H9 (cell line): ENCODE measurements at regions not wholly inside any gene's neighbourhood (a gene's known extent, or its start where the extent isn't known, plus 50 kb on each side); places are given as distances from the start of the nearest gene placed in this dataset.

ENCODE experiments used
- DNase-seq: peaks from one replicate; pipeline ENCODE4 v3.0.0-alpha.2; 2017
- H2AFZ ChIP-seq: one replicate; pipeline ENCODE4 v1.6.1; 2013; ENCODE audit warnings: mild to moderate bottlenecking, low read length, control low read depth, moderate library complexity
- H2AK5ac ChIP-seq: 2 replicates; pipeline ENCODE4 v1.6.1; 2013; ENCODE audit warnings: low read length, control low read depth, mixed read lengths; ENCODE audit not compliant: insufficient read length
- H2BK120ac ChIP-seq: one replicate; pipeline ENCODE4 v1.6.1; 2013; ENCODE audit warnings: low read depth, mild to moderate bottlenecking, low read length, control low read depth, inconsistent platforms; ENCODE audit not compliant: poor library complexity, severe bottlenecking
- H2BK12ac ChIP-seq: 2 replicates; pipeline ENCODE4 v1.6.1; 2013; ENCODE audit warnings: low read length, control low read depth, mixed read lengths, low read depth; ENCODE audit not compliant: insufficient read length
- H2BK15ac ChIP-seq: 2 replicates; pipeline ENCODE4 v1.6.1; 2013; ENCODE audit warnings: low read depth, low read length, control low read depth
- H2BK20ac ChIP-seq: one replicate; pipeline ENCODE4 v1.6.1; 2013; ENCODE audit warnings: low read depth, mild to moderate bottlenecking, low read length, control low read depth, inconsistent platforms; ENCODE audit not compliant: poor library complexity, severe bottlenecking
- H2BK5ac ChIP-seq: 2 replicates; pipeline ENCODE4 v1.6.1; 2013; ENCODE audit warnings: low read length, control low read depth, mixed read lengths; ENCODE audit not compliant: insufficient read length
- H3K14ac ChIP-seq: 2 replicates; pipeline ENCODE4 v1.6.1; 2013; ENCODE audit warnings: low read length, control low read depth; ENCODE audit not compliant: insufficient read depth
- H3K18ac ChIP-seq: 2 replicates; pipeline ENCODE4 v1.6.1; 2013; ENCODE audit warnings: low read depth, mild to moderate bottlenecking, mixed read lengths, low read length, control low read depth; ENCODE audit not compliant: insufficient read length
- H3K23ac ChIP-seq: 2 replicates; pipeline ENCODE4 v1.6.1; 2013; ENCODE audit warnings: low read length, control low read depth, mixed read lengths, low read depth; ENCODE audit not compliant: insufficient read length
- H3K23me2 ChIP-seq: 2 replicates; pipeline ENCODE4 v1.6.1; 2013; ENCODE audit warnings: low read depth, mild to moderate bottlenecking, mixed read lengths, low read length, control low read depth; ENCODE audit not compliant: insufficient read length, poor library complexity, severe bottlenecking
- H3K27ac ChIP-seq: 2 replicates; pipeline ENCODE4 v1.5.1; 2013; ENCODE audit warnings: low read length, control low read depth, mixed read lengths, low read depth; ENCODE audit not compliant: insufficient read length
- H3K27me3 ChIP-seq: 2 replicates; pipeline ENCODE4 v1.6.1; 2013; ENCODE audit warnings: low read length, control low read depth, inconsistent platforms; ENCODE audit not compliant: insufficient read depth
- H3K4ac ChIP-seq: 2 replicates; pipeline ENCODE4 v1.6.1; 2013; ENCODE audit warnings: low read depth, mild to moderate bottlenecking, control low read depth, inconsistent platforms, low read length, moderate library complexity
- H3K4me1 ChIP-seq: 2 replicates; pipeline ENCODE4 v1.6.1; 2013; ENCODE audit warnings: low read length, control low read depth, inconsistent platforms; ENCODE audit not compliant: insufficient read depth
- H3K4me2 ChIP-seq: 2 replicates; pipeline ENCODE4 v1.6.1; 2013; ENCODE audit warnings: low read length, control low read depth, mixed read lengths; ENCODE audit not compliant: insufficient read length, insufficient read depth
- H3K56ac ChIP-seq: 2 replicates; pipeline ENCODE4 v1.6.1; 2013; ENCODE audit warnings: low read depth, mild to moderate bottlenecking, mixed read lengths, low read length, control low read depth; ENCODE audit not compliant: insufficient read length
- H3K79me1 ChIP-seq: 2 replicates; pipeline ENCODE4 v1.6.1; 2013; ENCODE audit warnings: low read depth, mild to moderate bottlenecking, moderate library complexity, low read length, control low read depth, inconsistent platforms; ENCODE audit not compliant: insufficient read depth, poor library complexity, severe bottlenecking
- H3K79me2 ChIP-seq: 2 replicates; pipeline ENCODE4 v1.6.1; 2013; ENCODE audit warnings: low read length, control low read depth, inconsistent platforms; ENCODE audit not compliant: insufficient read depth
- H3K9ac ChIP-seq: 2 replicates; pipeline ENCODE4 v1.6.1; 2013; ENCODE audit warnings: low read length, control low read depth, mixed read lengths; ENCODE audit not compliant: insufficient read length; ENCODE audit errors: extremely low read depth
- H3K9me3 ChIP-seq: one replicate; pipeline ENCODE4 v1.6.1; 2013; ENCODE audit warnings: low read depth, low read length, inconsistent platforms; ENCODE audit not compliant: control insufficient read depth
- H3T11ph ChIP-seq: one replicate; pipeline ENCODE4 v1.6.1; 2013; ENCODE audit warnings: mild to moderate bottlenecking, low read length, control low read depth, inconsistent platforms
- H4K20me1 ChIP-seq: one replicate; pipeline ENCODE4 v1.6.1; 2013; ENCODE audit not compliant: control insufficient read depth, insufficient read length, insufficient read depth
- H4K5ac ChIP-seq: 2 replicates; pipeline ENCODE4 v1.6.1; 2013; ENCODE audit warnings: low read depth, mild to moderate bottlenecking, mixed read lengths, low read length, control low read depth; ENCODE audit not compliant: insufficient read length
- H4K8ac ChIP-seq: replicated peaks from 2 replicates; pipeline ENCODE4 v1.6.1; 2013; ENCODE audit warnings: low read length, control low read depth, mixed read lengths, low read depth; ENCODE audit not compliant: insufficient read length
- H4K91ac ChIP-seq: 2 replicates; pipeline ENCODE4 v1.6.1; 2013; ENCODE audit warnings: low read depth, mild to moderate bottlenecking, moderate library complexity, mixed read lengths, low read length, control low read depth; ENCODE audit not compliant: insufficient read length
- H3K27ac Mint-ChIP-seq, 3 experiments: 2 replicates in 2 of 3; 3 replicates in 1 of 3; pipeline ENCODE4 v1.8.0; 2020 to 2021; ENCODE audit warnings: mixed read lengths in 3 of 3, mild to moderate bottlenecking in 1 of 3, moderate library complexity in 1 of 3
- H3K27me3 Mint-ChIP-seq: 2 replicates; pipeline ENCODE4 v1.8.0; 2021; ENCODE audit warnings: low read depth, mild to moderate bottlenecking, moderate library complexity, mixed read lengths
- H3K36me3 Mint-ChIP-seq, 3 experiments: 2 replicates in 2 of 3; 3 replicates in 1 of 3; pipeline ENCODE4 v1.8.0; 2020 to 2021; ENCODE audit warnings: low read depth in 3 of 3, mixed read lengths in 3 of 3; ENCODE audit not compliant: insufficient read depth in 1 of 3
- H3K4me1 Mint-ChIP-seq, 2 experiments: 2 replicates each; pipeline ENCODE4 v1.8.0; 2020; ENCODE audit warnings: mixed read lengths in 2 of 2
- H3K4me3 Mint-ChIP-seq, 2 experiments: 2 replicates in 1 of 2; 3 replicates in 1 of 2; pipeline ENCODE4 v1.8.0; 2020 to 2021; ENCODE audit warnings: mild to moderate bottlenecking in 2 of 2, mixed read lengths in 2 of 2, moderate library complexity in 1 of 2
- H3K9me3 Mint-ChIP-seq, 2 experiments: 2 replicates in 1 of 2; 3 replicates in 1 of 2; pipeline ENCODE4 v1.8.0; 2020; ENCODE audit warnings: mild to moderate bottlenecking in 2 of 2, mixed read lengths in 2 of 2, moderate library complexity in 1 of 2
- CTCF ChIP-seq: fragments of 200-600 bp; sonication (generic); conservative IDR thresholded peaks from 3 replicates; pipeline ENCODE4 v1.8.0; 2021; ENCODE audit warnings: antibody characterized with exemption, mild to moderate bottlenecking
- WGBS: extraction: QIAGEN DNeasy Blood & Tissue Kit; methylation state at CpG from one replicate; pipeline ENCODE4 v1.1.7; 2013; ENCODE audit warnings: missing lambda C conversion rate, low lambda C conversion rate, mixed read lengths; ENCODE audit not compliant: insufficient read length; ENCODE audit errors: extremely low coverage; 5-methylcytosine and 5-hydroxymethylcytosine counted together

GRCh38 chr13:85140192-85140591, 659.0 kb downstream of the SLITRK6 start:
- no peak overlapping the region for H2BK12ac ChIP-seq
- no peak overlapping the region for H4K5ac ChIP-seq
- no peaks in the 10 kb centered on the region for H3K27me3 ChIP-seq
- TF ChIP-seq CTCF = no peak
- H2BK120ac ChIP-seq = no peak overlapping the region
- no peak overlapping the region for H2BK5ac ChIP-seq
- no peak overlapping the region for H3K27ac ChIP-seq
- no peak overlapping the region for H3K23ac ChIP-seq
- no peak overlapping the region for H4K91ac ChIP-seq
- no peak overlapping the region for H3T11ph ChIP-seq
- H3K9ac ChIP-seq = no peak overlapping the region
- H3K9me3 Mint-ChIP-seq = no peaks in the 10 kb centered on the region
- H3K4me1 Mint-ChIP-seq = peaks cover 24 to 27% of the 10 kb centered on the region in 2 experiments
- H3K4me2 ChIP-seq = no peak overlapping the region
- H3K36me3 Mint-ChIP-seq = 0 out of 7 replicates have a peak, but pooled peaks cover 0 to 8% (median 0%) of the 10 kb centered on the region in 3 experiments
- H4K20me1 ChIP-seq = no peaks in the 10 kb centered on the region
- no peaks in the 10 kb centered on the region for H3K79me1 ChIP-seq
- H3K79me2 ChIP-seq = no peaks in the 10 kb centered on the region
- H2AFZ ChIP-seq = no peak overlapping the region
- no peak overlapping the region for H4K8ac ChIP-seq
- no peak overlapping the region for H2BK15ac ChIP-seq
- no peak overlapping the region for H3K4ac ChIP-seq
- H3K27me3 Mint-ChIP-seq = no peaks in the 10 kb centered on the region
- no peak for DNase-seq
- no peaks in the 10 kb centered on the region for H3K23me2 ChIP-seq
- no peaks in the 10 kb centered on the region for H3K9me3 ChIP-seq
- no peak overlapping the region for H2BK20ac ChIP-seq
- no peak overlapping the region for H3K4me3 Mint-ChIP-seq
- H3K18ac ChIP-seq = no peak overlapping the region
- H2AK5ac ChIP-seq = no peak overlapping the region
- peak overlapping the region in 2 of 3 experiments; percentile 46 to 64; a peak in 4 of 7 replicates for H3K27ac Mint-ChIP-seq
- H3K14ac ChIP-seq = no peak overlapping the region
- H3K56ac ChIP-seq = no peak overlapping the region
- WGBS = no CpG with 5 or more reads among the region's 1 CpG
- H3K4me1 ChIP-seq = peaks cover 5% of the 10 kb centered on the region; the same call in 1 of the 2 replicates
